Left lung (tissue), 4 donors: ENCODE measurements at regions not wholly inside any gene's neighbourhood (a gene's known extent, or its start where the extent isn't known, plus 50 kb on each side); places are given as distances from the start of the nearest gene placed in this dataset.

Experiments used
- ATAC-seq: fragments of 200-7000 bp; cut with Tn5 transposase; one replicate; pipeline ENCODE4 v1.9.1; 2020; ENCODE audit warnings: moderate library complexity
- DNase-seq, 4 donors: peaks; one replicate each; pipeline ENCODE4 v3.0.0-alpha.2; 2013 to 2020
- H3K27ac ChIP-seq, 2 donors: fragments of 200-600 bp; sonication (generic) in 1 of 2; one replicate each; pipeline versions ENCODE4 v1.5.0 to v1.8.0; 2020 to 2021
- H3K27me3 ChIP-seq, 2 donors: fragments of 200-600 bp; sonication (generic) in 1 of 2; one replicate each; pipeline versions ENCODE4 v1.5.0 to v1.8.0; 2020 to 2021
- H3K36me3 ChIP-seq, 2 donors: fragments of 200-600 bp; sonication (generic) in 1 of 2; one replicate each; pipeline versions ENCODE4 v1.5.0 to v1.8.0; 2020 to 2021
- H3K4me1 ChIP-seq, 2 donors: fragments of 200-600 bp; one replicate each; pipeline ENCODE4 v1.8.0; 2021
- H3K4me3 ChIP-seq, 2 donors: fragments of 200-600 bp; sonication (generic) in 1 of 2; one replicate each; pipeline versions ENCODE4 v1.5.0 to v1.8.0; 2020 to 2021; ENCODE audit warnings: mild to moderate bottlenecking in 1 of 2
- H3K9me3 ChIP-seq, 2 donors: fragments of 200-600 bp; sonication (generic) in 1 of 2; one replicate each; pipeline versions ENCODE4 v1.5.0 to v1.8.0; 2020 to 2021
- CTCF ChIP-seq, 2 donors: fragments of 200-600 bp; sonication (generic) in 1 of 2; IDR thresholded peaks; one replicate each; pipeline versions ENCODE4 v1.5.0 to v1.8.0; 2021; ENCODE audit warnings: antibody characterized with exemption in 2 of 2
- intact Hi-C, 2 donors: fragments of 100-400 bp; cut with DNase I; formaldehyde crosslinking; loops; one replicate each; pipeline versions ENCODE4 v1.11.2 to v1.14.2; 2022
- donor health status: DM: no; HTN: yes; CAD: no.
- donor health status: DM: no; HTN: no; CAD: no.

- ATAC-seq (no peak), DNase-seq (no peak)
- Histone ChIP-seq H3K4me1 (no peaks in the 10 kb centered on the region), H3K9me3 (no peaks in the 10 kb centered on the region), H3K27me3 (no peaks in the 10 kb centered on the region), H3K4me3 (no peak overlapping the region), H3K36me3 (no peaks in the 10 kb centered on the region), H3K27ac (no peak overlapping the region)
- intact Hi-C loops = no loop called here
- TF ChIP-seq CTCF (IDR thresholded peaks at IDR 0.05) = no peak
These were observed 95.0 kb upstream of the ACTBL2 start for GRCh38 chr5:57577432-57578175.

GRCh38 chr5:57576317-57576716 lies 93.7 kb upstream of the ACTBL2 start:
- TF ChIP-seq CTCF (IDR thresholded peaks at IDR 0.05) = no peak
- intact Hi-C loops = no loop called here
- DNase-seq (no peak), ATAC-seq (no peak)
- H3K27me3 ChIP-seq = no peaks in the 10 kb centered on the region
- no peaks in the 10 kb centered on the region for H3K9me3 ChIP-seq
- no peak overlapping the region for H3K4me3 ChIP-seq
- no peak overlapping the region for H3K27ac ChIP-seq
- no peaks in the 10 kb centered on the region for H3K4me1 ChIP-seq
- H3K36me3 ChIP-seq = no peaks in the 10 kb centered on the region

DNA sequence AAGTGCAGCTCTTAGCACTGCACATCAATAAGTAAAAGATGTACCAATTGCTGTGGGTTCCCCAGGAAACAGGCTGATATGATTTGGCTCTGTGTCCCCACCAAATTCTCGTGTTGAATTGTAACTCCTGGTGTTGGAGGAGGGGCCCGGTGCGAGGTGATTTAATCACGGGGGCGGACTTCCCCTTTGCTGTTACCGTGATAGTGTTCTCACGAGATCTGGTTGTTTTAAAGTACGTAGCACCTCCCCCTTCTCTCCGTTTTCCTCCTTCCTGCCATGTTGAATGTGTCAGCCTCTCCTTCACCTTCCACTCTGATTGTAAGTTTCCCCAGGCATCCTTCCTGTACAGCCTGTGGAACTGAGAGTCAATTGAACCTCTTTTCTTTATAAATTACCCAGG lies 93.2 kb upstream of the ACTBL2 start:
- intact Hi-C loops = no loop called here
- TF ChIP-seq CTCF (IDR thresholded peaks at IDR 0.05) = no peak
- no peaks in the 10 kb centered on the region for H3K4me1 ChIP-seq
- no peak for ATAC-seq
- no peak for DNase-seq
- no peak overlapping the region for H3K27ac ChIP-seq
- H3K36me3 ChIP-seq = no peaks in the 10 kb centered on the region
- H3K9me3 ChIP-seq = no peaks in the 10 kb centered on the region
- no peaks in the 10 kb centered on the region for H3K27me3 ChIP-seq
- H3K4me3 ChIP-seq = no peak overlapping the region

- Histone ChIP-seq H3K36me3 (no peaks in the 10 kb centered on the region), H3K27me3 (no peaks in the 10 kb centered on the region), H3K27ac (no peak overlapping the region), H3K4me1 (no peaks in the 10 kb centered on the region), H3K9me3 (no peaks in the 10 kb centered on the region), H3K4me3 (no peak overlapping the region)
- intact Hi-C loops = no loop called here
- DNase-seq = no peak
- no peak for TF ChIP-seq CTCF (IDR thresholded peaks at IDR 0.05)
- ATAC-seq = no peak
These were observed 89.8 kb upstream of the ACTBL2 start for GRCh38 chr5:57572461-57572860.

GRCh38 chr5:57569601-57570000 lies 87.0 kb upstream of the ACTBL2 start:
- ATAC-seq (no peak), DNase-seq (no peak)
- no peaks in the 10 kb centered on the region for H3K4me1 ChIP-seq

More at GRCh38 chr5:57569601-57570000, 87.0 kb upstream of the ACTBL2 start:
- H3K9me3 ChIP-seq = no peaks in the 10 kb centered on the region
- H3K27me3 ChIP-seq = no peaks in the 10 kb centered on the region
- H3K36me3 ChIP-seq = no peaks in the 10 kb centered on the region
- H3K27ac ChIP-seq = no peak overlapping the region
- no peak for TF ChIP-seq CTCF (IDR thresholded peaks at IDR 0.05)
- intact Hi-C loops = no loop called here
- H3K4me3 ChIP-seq = no peak overlapping the region
